ENCODE measurements at regions not wholly inside any gene's neighbourhood (a gene's known extent, or its start where the extent isn't known, plus 50 kb on each side); places are given as distances from the start of the nearest gene placed in this dataset.
"Not testable (repeated sequence)": the region's sequence is repeated elsewhere in the genome, so short reads cannot be mapped to it uniquely, and the experiment has no call there.

GRCh38 chr14:24744641-24745040 lies 110.7 kb upstream of the GZMB start:
- no peak for DNase-seq (ENCODE audit: low spot score)

- DNase-seq (ENCODE audit: low spot score), result no peak
These were observed 107.9 kb upstream of the GZMB start for GRCh38 chr14:24741871-24742270.

GRCh38 chr14:24735984-24736630 lies 102.1 kb upstream of the GZMB start:
- DNase-seq (ENCODE audit: low spot score), result no peak

- DNase-seq (ENCODE audit: low spot score), result no peak
These were observed 101.0 kb upstream of the GZMB start for GRCh38 chr14:24734917-24735500.

- no peak for DNase-seq (ENCODE audit: low spot score)
These were observed 92.5 kb upstream of the GZMB start for GRCh38 chr14:24726480-24726879.

GRCh38 chr14:24725311-24725710 lies 91.3 kb upstream of the GZMB start:
- DNase-seq (ENCODE audit: low spot score), result no peak

GRCh38 chr14:24721775-24722174 lies 87.8 kb upstream of the GZMB start:
- no peak for DNase-seq (ENCODE audit: low spot score)

GRCh38 chr14:24715239-24715638 lies 81.2 kb upstream of the GZMB start:
- DNase-seq (ENCODE audit: low spot score), result no peak

GRCh38 chr14:24713404-24713803 lies 79.4 kb upstream of the GZMB start:
- DNase-seq (ENCODE audit: low spot score), result no peak

- DNase-seq (ENCODE audit: low spot score), result no peak
These were observed 78.9 kb upstream of the GZMB start for GRCh38 chr14:24712909-24713308.

GRCh38 chr14:24712374-24712773 lies 78.4 kb upstream of the GZMB start:
- no peak for DNase-seq (ENCODE audit: low spot score)

- peak; percentile 67 for DNase-seq (ENCODE audit: low spot score)
These were observed 76.6 kb upstream of the GZMB start for GRCh38 chr14:24710403-24711112.

GRCh38 chr14:24708684-24709083 lies 74.7 kb upstream of the GZMB start:
- no peak for DNase-seq (ENCODE audit: low spot score)

- DNase-seq (ENCODE audit: low spot score), result no peak
These were observed 72.4 kb upstream of the GZMB start for GRCh38 chr14:24706351-24706750.

- no peak for DNase-seq (ENCODE audit: low spot score)
These were observed 71.8 kb upstream of the GZMB start for GRCh38 chr14:24705840-24706239.

- DNase-seq (ENCODE audit: low spot score), result no peak
These were observed 67.1 kb upstream of the GZMB start for GRCh38 chr14:24701062-24701461.

GRCh38 chr14:24700511-24700910 lies 66.5 kb upstream of the GZMB start:
- DNase-seq (ENCODE audit: low spot score), result no peak

GRCh38 chr14:24699052-24699451 lies 65.1 kb upstream of the GZMB start:
- no peak for DNase-seq (ENCODE audit: low spot score)

- not testable (repeated sequence) for DNase-seq (ENCODE audit: low spot score)
These were observed 62.4 kb upstream of the GZMB start for GRCh38 chr14:24696280-24696920.

GRCh38 chr14:24695265-24696241 lies 61.6 kb upstream of the GZMB start:
- no peak for DNase-seq (ENCODE audit: low spot score)

- DNase-seq (ENCODE audit: low spot score), result no peak
These were observed 60.7 kb upstream of the GZMB start for GRCh38 chr14:24694680-24695079.

GRCh38 chr14:24693983-24694382 lies 60.0 kb upstream of the GZMB start:
- no peak for DNase-seq (ENCODE audit: low spot score)

All from ecto neural progenitor cell (in vitro differentiated cells).